GM18858 (cell line): ENCODE measurements at regions not wholly inside any gene's neighbourhood (a gene's known extent, or its start where the extent isn't known, plus 50 kb on each side); places are given as distances from the start of the nearest gene placed in this dataset.
A peak's percentile ranks its signal among the peaks of the same experiment; 100 is the strongest.

ENCODE experiments used
- ATAC-seq: cut with Tn5 transposase; IDR thresholded peaks from one replicate; pipeline ENCODE4 v1.9.1; 2021; ENCODE audit not compliant: unreplicated experiment

GRCh38 chr4:11189756-11190155 lies 238.9 kb downstream of the HS3ST1 start:
- ATAC-seq, result no peak

DNA sequence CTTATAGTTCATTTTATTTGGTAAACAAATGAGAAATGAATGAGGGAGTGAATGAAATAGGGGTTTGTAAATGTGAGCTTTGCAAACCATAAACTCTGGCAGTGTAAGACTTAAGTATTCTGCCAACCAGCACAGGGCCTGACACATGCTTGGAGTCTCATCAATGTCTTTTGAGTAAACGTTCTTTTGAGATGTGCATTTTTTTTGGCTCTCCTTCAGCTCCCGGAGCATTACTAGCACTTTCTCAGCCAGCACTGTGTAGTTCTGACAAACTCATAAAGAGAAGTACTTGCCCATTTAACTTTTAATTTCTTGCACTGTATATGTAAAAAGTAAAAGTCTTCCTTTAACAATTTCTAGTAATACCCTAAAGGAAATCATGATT lies 245.3 kb downstream of the HS3ST1 start:
- ATAC-seq, result no peak

DNA sequence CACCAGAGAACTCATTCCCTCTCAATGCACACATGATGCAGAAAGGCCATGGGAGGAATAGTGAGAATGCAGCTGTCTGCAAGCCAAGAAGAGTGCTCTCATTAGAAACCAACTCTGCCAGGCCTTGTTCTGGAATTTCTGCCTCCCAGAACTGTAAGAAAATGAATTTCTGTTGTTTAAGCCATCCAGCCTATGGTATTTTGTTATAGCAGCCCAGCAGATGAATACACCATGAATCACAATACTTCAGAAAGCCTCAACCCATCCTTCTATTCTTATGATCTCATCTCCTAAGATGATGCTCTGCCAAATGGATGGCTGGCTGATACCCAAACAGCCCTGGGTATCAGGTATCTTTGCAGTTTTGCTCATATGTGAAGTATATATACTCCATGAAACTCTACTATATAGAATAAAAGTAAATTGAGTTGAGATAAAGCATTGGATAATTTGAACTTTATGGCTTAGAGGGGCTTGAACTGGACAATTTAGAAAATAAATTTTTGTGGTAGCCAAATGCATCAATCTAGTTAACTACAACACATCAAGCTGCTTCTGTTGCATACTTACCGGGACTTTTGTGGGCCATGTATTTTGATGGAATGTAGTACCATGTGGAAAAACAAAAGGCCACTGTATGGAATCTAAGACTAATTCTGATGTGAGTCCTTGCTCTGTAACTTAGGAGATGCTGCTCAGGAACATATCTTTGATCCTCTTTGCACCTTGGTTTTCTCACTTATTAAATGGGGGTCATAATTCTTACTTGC lies 245.9 kb downstream of the HS3ST1 start:
- no peak for ATAC-seq

GRCh38 chr4:11182031-11182430 lies 246.7 kb downstream of the HS3ST1 start:
- no peak for ATAC-seq

GRCh38 chr4:11179796-11180195 lies 248.9 kb downstream of the HS3ST1 start:
- no peak for ATAC-seq

DNA sequence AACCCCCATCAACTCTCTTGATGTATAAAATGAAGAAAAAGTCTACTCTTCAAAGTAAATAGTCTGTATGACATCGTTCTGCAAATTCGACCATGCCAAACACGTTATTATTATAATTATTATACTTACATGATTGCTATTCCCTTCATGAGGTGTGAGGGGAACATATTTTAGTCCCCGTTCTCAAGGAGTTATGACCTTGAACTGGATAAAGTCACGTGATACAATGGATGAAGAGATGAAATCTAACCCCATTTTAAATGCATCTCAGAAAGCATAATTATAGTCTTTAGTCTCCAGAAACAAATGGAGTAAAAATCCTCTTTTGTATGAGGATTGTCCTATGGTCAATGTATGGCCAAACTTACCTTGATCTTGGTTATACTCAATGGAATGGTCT lies 250.3 kb downstream of the HS3ST1 start:
- no peak for ATAC-seq

DNA sequence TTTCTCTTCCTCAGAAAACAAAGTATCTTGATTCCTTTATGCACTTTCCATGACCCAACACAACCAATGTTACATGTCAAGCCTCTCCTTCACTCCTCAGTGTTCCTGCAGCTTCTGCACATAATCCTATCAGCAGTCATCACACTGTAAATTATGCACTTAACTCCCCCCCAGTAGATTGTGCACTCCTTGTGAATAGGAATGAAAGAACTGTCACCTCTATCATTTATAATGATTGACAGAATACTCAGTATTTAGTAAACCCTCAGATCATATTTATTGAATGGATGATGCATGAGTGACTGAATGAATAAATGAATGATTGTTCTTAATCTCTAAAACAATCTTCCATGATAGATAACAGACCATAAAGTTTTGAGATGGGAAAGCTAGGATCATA lies 253.3 kb downstream of the HS3ST1 start:
- ATAC-seq, result no peak

- ATAC-seq, result no peak
These were observed 262.1 kb downstream of the HS3ST1 start for GRCh38 chr4:11166606-11167005.

GRCh38 chr4:11166034-11166433 lies 262.7 kb downstream of the HS3ST1 start:
- no peak for ATAC-seq

- ATAC-seq, result no peak
These were observed 263.6 kb downstream of the HS3ST1 start for GRCh38 chr4:11165052-11165451.

DNA sequence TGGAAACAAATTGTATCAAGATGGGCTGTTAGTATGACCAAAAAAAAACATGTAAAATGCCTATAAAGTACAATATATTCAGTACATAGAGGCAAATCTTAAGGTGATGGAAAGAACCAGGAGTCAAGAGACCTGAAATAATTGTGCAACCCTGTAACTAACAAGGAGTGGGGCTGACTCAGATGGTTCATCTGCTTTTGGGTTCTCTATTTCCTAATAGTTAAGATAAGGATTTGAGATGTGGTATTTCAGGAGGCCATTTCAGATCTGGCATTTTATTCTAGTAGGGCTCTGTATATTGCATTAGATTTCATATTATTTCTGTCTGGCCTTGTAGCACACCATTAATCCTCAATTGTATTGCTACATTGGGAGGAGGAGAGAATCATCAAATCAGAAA lies 268.4 kb downstream of the HS3ST1 start:
- ATAC-seq, result no peak

DNA sequence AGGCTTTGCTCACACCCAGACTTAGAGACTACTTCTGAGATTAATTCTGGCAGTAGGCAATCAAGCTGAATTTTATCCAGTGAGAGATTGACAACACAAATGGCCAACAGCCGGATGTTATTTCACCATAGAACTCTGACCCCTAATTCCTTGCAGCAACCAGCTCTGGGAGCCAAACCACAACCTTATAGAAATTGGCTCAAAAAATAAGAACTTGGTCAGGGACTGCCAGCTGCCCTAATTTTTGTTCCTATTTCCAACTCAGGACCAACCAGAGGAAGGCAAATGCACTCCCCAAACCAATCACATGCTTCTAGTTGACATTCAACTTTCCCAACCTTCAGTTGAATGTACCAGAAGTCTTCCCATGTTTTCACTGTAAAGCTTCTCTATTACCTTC lies 269.7 kb downstream of the HS3ST1 start:
- ATAC-seq, result no peak

- ATAC-seq, result no peak
These were observed 273.4 kb downstream of the HS3ST1 start for GRCh38 chr4:11155208-11155867.

GRCh38 chr4:11153171-11153750 lies 275.4 kb downstream of the HS3ST1 start:
- no peak for ATAC-seq

DNA sequence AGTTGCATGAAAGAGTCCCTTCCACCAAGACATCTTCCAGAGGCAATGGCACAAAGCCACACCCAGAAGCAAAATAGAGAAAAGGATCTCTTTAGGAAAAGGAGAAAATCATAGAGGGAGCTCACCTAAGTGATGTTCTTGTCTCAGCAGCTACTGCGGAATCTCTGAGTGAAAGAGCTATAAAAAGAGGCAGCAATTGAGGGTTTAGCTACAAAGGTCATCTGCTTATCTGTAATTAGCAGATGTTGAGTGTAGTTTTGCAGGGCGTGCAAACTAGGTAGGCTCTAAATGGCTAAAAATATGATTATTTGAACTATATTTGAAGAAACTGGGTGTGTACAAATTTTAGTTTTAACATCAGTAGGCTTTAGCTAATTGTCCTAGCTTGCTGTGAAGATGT lies 276.0 kb downstream of the HS3ST1 start:
- no peak for ATAC-seq

GRCh38 chr4:11151500-11151899 lies 277.2 kb downstream of the HS3ST1 start:
- ATAC-seq, result no peak

DNA sequence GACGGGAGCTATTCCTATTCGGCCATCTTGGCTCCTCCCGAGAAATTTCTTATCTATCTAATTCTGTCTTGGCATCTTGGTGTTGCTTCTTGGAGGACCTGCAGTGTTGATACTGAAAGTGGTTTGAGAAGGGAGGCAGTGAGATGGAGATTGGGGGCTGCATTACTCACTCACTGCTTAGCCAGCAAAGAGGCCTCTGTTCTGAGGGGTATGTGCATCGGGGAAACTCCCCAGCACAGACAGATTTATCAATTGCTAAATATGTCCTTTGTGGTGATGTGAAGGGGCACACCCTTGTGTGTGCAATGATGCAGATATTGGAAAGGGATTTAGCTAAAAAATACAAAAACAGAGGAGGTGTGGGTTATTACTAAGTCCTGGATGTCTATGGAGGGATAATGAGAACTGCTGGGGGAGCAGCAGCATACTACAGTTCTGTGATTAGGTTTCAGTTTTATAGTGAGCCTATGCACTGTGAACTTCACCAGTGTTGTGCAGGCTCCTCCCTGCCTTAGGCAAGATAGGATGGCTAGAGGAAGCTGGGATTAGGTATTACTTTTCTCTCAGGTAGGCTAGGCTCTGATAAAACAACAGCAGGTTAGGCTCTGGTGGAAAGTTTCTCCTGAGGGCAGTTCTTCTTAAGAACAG lies 279.0 kb downstream of the HS3ST1 start:
- no peak for ATAC-seq

- no peak for ATAC-seq
These were observed 288.8 kb downstream of the HS3ST1 start for GRCh38 chr4:11139871-11140270.

- peak; percentile 57 for ATAC-seq
These were observed 289.7 kb downstream of the HS3ST1 start for GRCh38 chr4:11138964-11139363.

DNA sequence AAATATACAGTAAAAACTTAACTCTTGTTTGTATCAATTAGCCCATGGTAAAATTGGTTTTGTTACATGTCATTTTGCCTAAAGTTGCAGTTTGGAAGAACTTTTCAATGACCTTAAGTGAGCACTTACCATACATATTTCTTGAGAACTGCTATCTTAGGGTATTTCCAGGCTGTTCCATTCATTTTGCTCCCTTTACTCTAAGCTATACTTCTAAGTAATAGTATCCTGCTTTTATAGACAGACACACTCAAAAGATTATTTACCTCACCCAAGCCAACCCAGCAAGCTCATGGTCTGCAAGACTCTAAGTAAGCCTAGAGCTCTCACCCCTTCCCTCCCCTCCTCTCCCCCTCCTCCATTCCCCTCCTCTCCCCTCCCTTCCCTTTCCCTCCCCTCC lies 294.0 kb downstream of the HS3ST1 start:
- no peak for ATAC-seq

- no peak for ATAC-seq
These were observed 294.8 kb downstream of the HS3ST1 start for GRCh38 chr4:11133868-11134267.

GRCh38 chr4:11132478-11132877 lies 296.2 kb downstream of the HS3ST1 start:
- ATAC-seq, result no peak
